ENCODE measurements at regions not wholly inside any gene's neighbourhood (a gene's known extent, or its start where the extent isn't known, plus 50 kb on each side); places are given as distances from the start of the nearest gene placed in this dataset.

DNA sequence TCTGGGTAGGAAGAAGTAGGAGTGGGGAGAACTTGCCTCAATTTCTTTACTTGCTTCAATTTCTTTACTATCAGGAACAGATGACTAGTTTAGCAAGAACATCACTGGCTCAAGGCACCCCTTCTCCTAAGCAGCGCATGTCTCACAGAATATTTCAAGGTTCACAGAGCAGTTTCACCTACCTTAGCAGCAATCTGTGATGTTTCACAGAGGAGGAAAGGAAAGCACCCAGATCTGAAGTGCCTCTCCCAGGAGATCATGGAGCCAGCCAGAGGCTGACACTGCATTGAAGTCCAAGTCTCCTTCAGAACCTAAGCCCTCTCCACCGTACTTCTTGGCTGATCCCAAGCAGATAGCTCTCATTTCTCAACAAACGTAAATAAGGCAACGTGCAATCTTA is 118.7 kb upstream of the PCED1B start:
- TF ChIP-seq, protein P1, sequence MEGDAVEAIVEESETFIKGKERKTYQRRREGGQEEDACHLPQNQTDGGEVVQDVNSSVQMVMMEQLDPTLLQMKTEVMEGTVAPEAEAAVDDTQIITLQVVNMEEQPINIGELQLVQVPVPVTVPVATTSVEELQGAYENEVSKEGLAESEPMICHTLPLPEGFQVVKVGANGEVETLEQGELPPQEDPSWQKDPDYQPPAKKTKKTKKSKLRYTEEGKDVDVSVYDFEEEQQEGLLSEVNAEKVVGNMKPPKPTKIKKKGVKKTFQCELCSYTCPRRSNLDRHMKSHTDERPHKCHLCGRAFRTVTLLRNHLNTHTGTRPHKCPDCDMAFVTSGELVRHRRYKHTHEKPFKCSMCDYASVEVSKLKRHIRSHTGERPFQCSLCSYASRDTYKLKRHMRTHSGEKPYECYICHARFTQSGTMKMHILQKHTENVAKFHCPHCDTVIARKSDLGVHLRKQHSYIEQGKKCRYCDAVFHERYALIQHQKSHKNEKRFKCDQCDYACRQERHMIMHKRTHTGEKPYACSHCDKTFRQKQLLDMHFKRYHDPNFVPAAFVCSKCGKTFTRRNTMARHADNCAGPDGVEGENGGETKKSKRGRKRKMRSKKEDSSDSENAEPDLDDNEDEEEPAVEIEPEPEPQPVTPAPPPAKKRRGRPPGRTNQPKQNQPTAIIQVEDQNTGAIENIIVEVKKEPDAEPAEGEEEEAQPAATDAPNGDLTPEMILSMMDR (IDR thresholded peaks at IDR 0.05) = no peak
- TF ChIP-seq POLR2AphosphoS5 (IDR thresholded peaks at IDR 0.05) = no peak
- no peak for TF ChIP-seq EP300 (IDR thresholded peaks at IDR 0.05; ENCODE audit: low read depth)
- TF ChIP-seq POLR2A (IDR thresholded peaks at IDR 0.05) = no peak

Measured in transverse colon (tissue), 4 donors.